DOHH2 (cell line): ENCODE measurements at regions not wholly inside any gene's neighbourhood (a gene's known extent, or its start where the extent isn't known, plus 50 kb on each side); places are given as distances from the start of the nearest gene placed in this dataset.

Experiments
- H3F3A ChIP-seq: fragments of 200-600 bp; sonication (generic), shearing (Covaris generic); 2 replicates; pipeline ENCODE4 v1.6.0; 2016; ENCODE audit warnings: antibody characterized with exemption, mild to moderate bottlenecking; ENCODE audit not compliant: control insufficient read depth, insufficient read depth
- H3K27ac ChIP-seq: fragments of 200-600 bp; sonication (generic); 2 replicates; pipeline ENCODE4 v1.5.1; 2014; ENCODE audit warnings: low read depth, mild to moderate bottlenecking, low read length, moderate library complexity
- H3K27me3 ChIP-seq: fragments of 200-600 bp; sonication (generic); 2 replicates; pipeline ENCODE4 v1.6.1; 2014; ENCODE audit warnings: mild to moderate bottlenecking, low read length, mixed read lengths; ENCODE audit not compliant: control insufficient read depth
- H3K36me3 ChIP-seq: fragments of 200-600 bp; sonication (generic); 2 replicates; pipeline ENCODE4 v1.6.1; 2014; ENCODE audit warnings: mild to moderate bottlenecking, low read length, moderate library complexity, mixed read lengths; ENCODE audit not compliant: control insufficient read depth
- H3K4me1 ChIP-seq: fragments of 200-600 bp; sonication (generic); 2 replicates; pipeline ENCODE4 v1.6.1; 2014; ENCODE audit warnings: mild to moderate bottlenecking, low read length, mixed read lengths; ENCODE audit not compliant: control insufficient read depth
- H3K4me2 ChIP-seq: fragments of 200-600 bp; sonication (generic); 2 replicates; pipeline ENCODE4 v1.6.0; 2014; ENCODE audit warnings: mild to moderate bottlenecking, low read length, moderate library complexity
- H3K4me3 ChIP-seq: fragments of 200-600 bp; sonication (generic); 2 replicates; pipeline ENCODE4 v1.5.1; 2014; ENCODE audit warnings: mild to moderate bottlenecking, low read length, mixed read lengths
- H3K79me2 ChIP-seq: fragments of 200-600 bp; sonication (generic); 2 replicates; pipeline ENCODE4 v1.6.1; 2014; ENCODE audit warnings: mild to moderate bottlenecking, low read length, mixed read lengths; ENCODE audit not compliant: control insufficient read depth
- H3K9me2 ChIP-seq: fragments of 200-600 bp; sonication (generic); replicated peaks from 2 replicates; pipeline ENCODE4 v1.6.1; 2014; ENCODE audit warnings: mild to moderate bottlenecking, low read length, mixed read lengths; ENCODE audit not compliant: control insufficient read depth
- H3K9me3 ChIP-seq: fragments of 200-600 bp; sonication (generic); 2 replicates; pipeline ENCODE4 v1.6.1; 2014; ENCODE audit warnings: antibody characterized with exemption, low read length, mixed read lengths; ENCODE audit not compliant: control insufficient read depth, insufficient read depth
- H4K20me1 ChIP-seq: fragments of 200-600 bp; sonication (generic); 2 replicates; pipeline ENCODE4 v1.6.0; 2014; ENCODE audit warnings: low read depth, mild to moderate bottlenecking, antibody characterized with exemption, low read length, moderate library complexity; ENCODE audit not compliant: control insufficient read depth, insufficient read depth
- CTCF ChIP-seq: fragments of 200-600 bp; sonication (generic); IDR thresholded peaks from one replicate; pipeline ENCODE4 v1.5.1; 2014; ENCODE audit warnings: antibody characterized with exemption, mild to moderate bottlenecking, low read depth, low read length; ENCODE audit not compliant: poor library complexity, severe bottlenecking
- EZH2phosphoT487 ChIP-seq: fragments of 200-600 bp; sonication (generic); IDR thresholded peaks from 2 replicates; pipeline ENCODE4 v1.6.1; 2017; ENCODE audit warnings: borderline replicate concordance, mild to moderate bottlenecking, antibody characterized with exemption, low read length, moderate library complexity, mixed read lengths

- Histone ChIP-seq H3K36me3 (peaks cover 2% of the 10 kb centered on the region; the same call in 1 of the 2 replicates), H4K20me1 (no peaks in the 10 kb centered on the region), H3K79me2 (no peaks in the 10 kb centered on the region), H3F3A (no peaks in the 10 kb centered on the region), H3K4me2 (no peak overlapping the region), H3K9me2 (no peaks in the 10 kb centered on the region), H3K27ac (no peak overlapping the region), H3K27me3 (no peaks in the 10 kb centered on the region), H3K4me3 (no peak overlapping the region), H3K9me3 (no peaks in the 10 kb centered on the region), H3K4me1 (peaks cover 7% of the 10 kb centered on the region)
- TF ChIP-seq CTCF (no peak), EZH2phosphoT487 (no peak)
These were observed 59.6 kb upstream of the PDE3B start for GRCh38 chr11:14584035-14584363.

- Histone ChIP-seq H4K20me1 (no peaks in the 10 kb centered on the region), H3K9me3 (no peaks in the 10 kb centered on the region), H3K27me3 (no peaks in the 10 kb centered on the region), H3F3A (no peaks in the 10 kb centered on the region), H3K4me3 (no peak overlapping the region), H3K9me2 (no peaks in the 10 kb centered on the region), H3K4me2 (no peak overlapping the region), H3K36me3 (no peaks in the 10 kb centered on the region), H3K27ac (no peak overlapping the region), H3K79me2 (no peaks in the 10 kb centered on the region), H3K4me1 (0 out of 2 replicates have a peak, but pooled peaks cover 4% of the 10 kb centered on the region)
- TF ChIP-seq CTCF (no peak), EZH2phosphoT487 (no peak)
These were observed 59.0 kb upstream of the PDE3B start for GRCh38 chr11:14584595-14584994.

- 0 out of 2 replicates have a peak, but pooled peaks cover 4% of the 10 kb centered on the region for H3K4me1 ChIP-seq
- H3K9me2 ChIP-seq: no peaks in the 10 kb centered on the region
- no peaks in the 10 kb centered on the region for H4K20me1 ChIP-seq
- H3K79me2 ChIP-seq: no peaks in the 10 kb centered on the region
- no peaks in the 10 kb centered on the region for H3K9me3 ChIP-seq
- no peaks in the 10 kb centered on the region for H3K36me3 ChIP-seq
- no peak overlapping the region for H3K4me3 ChIP-seq
- no peak overlapping the region for H3K27ac ChIP-seq
- no peaks in the 10 kb centered on the region for H3F3A ChIP-seq
- TF ChIP-seq CTCF: no peak
- no peak for TF ChIP-seq EZH2phosphoT487
- no peaks in the 10 kb centered on the region for H3K27me3 ChIP-seq
- H3K4me2 ChIP-seq: no peak overlapping the region
These were observed 58.2 kb upstream of the PDE3B start for GRCh38 chr11:14585438-14585837.

- 0 out of 2 replicates have a peak, but pooled peaks cover 4% of the 10 kb centered on the region for H3K4me1 ChIP-seq
These were observed 56.3 kb upstream of the PDE3B start for GRCh38 chr11:14587258-14587657.

More at GRCh38 chr11:14587258-14587657, 56.3 kb upstream of the PDE3B start:
- H3K79me2 ChIP-seq: no peaks in the 10 kb centered on the region
- H4K20me1 ChIP-seq: no peaks in the 10 kb centered on the region
- H3K36me3 ChIP-seq: no peaks in the 10 kb centered on the region
- no peaks in the 10 kb centered on the region for H3K9me3 ChIP-seq
- no peaks in the 10 kb centered on the region for H3K9me2 ChIP-seq
- no peaks in the 10 kb centered on the region for H3K27me3 ChIP-seq
- no peak overlapping the region for H3K27ac ChIP-seq
- TF ChIP-seq CTCF (no peak), EZH2phosphoT487 (no peak)
- H3F3A ChIP-seq: no peaks in the 10 kb centered on the region
- no peak overlapping the region for H3K4me2 ChIP-seq
- no peak overlapping the region for H3K4me3 ChIP-seq
